ENCODE measurements at regions not wholly inside any gene's neighbourhood (a gene's known extent, or its start where the extent isn't known, plus 50 kb on each side); places are given as distances from the start of the nearest gene placed in this dataset.

GRCh38 chr1:5393603-5394002 is 598.6 kb downstream of the NPHP4 start (continued):
- TF ChIP-seq MTA3 (IDR thresholded peaks at IDR 0.05; ENCODE audit: borderline replicate concordance, low read length), result no peak
- TF ChIP-seq TAF1 (IDR thresholded peaks at IDR 0.05; ENCODE audit: borderline replicate concordance, low read depth, low read length), result no peak
- no peak for TF ChIP-seq HDAC2 (IDR thresholded peaks at IDR 0.05)

- 25% methylated on average over 5 of the region's 5 CpGs for WGBS (ENCODE audit: insufficient coverage, insufficient replicate concordance, low lambda C conversion rate, missing lambda C conversion rate)
- no peak overlapping the region for H2AFZ ChIP-seq (ENCODE audit: control insufficient read depth, low read depth, low read length)
Observed at GRCh38 chr1:5393146-5393545, 599.1 kb downstream of the NPHP4 start.

More at GRCh38 chr1:5393146-5393545, 599.1 kb downstream of the NPHP4 start:
- Histone ChIP-seq H3K36me3 (ENCODE audit: control insufficient read depth in 2 of 2, insufficient read depth in 2 of 2, low read length in 1 of 2) (no peaks in the 10 kb centered on the region), H3K9ac (ENCODE audit: control insufficient read depth, insufficient read depth, low read length) (no peak overlapping the region), H3K4me2 (ENCODE audit: control insufficient read depth, insufficient read depth) (no peak overlapping the region), H4K20me1 (ENCODE audit: control insufficient read depth, insufficient read depth) (no peaks in the 10 kb centered on the region), H3K27me3 (replicated peaks in 1 of 2; ENCODE audit: control insufficient read depth in 2 of 2, insufficient read depth in 2 of 2, low read length in 1 of 2) (no peaks in the 10 kb centered on the region), H3K4me3 (no peak overlapping the region), H3K4me1 (ENCODE audit: control insufficient read depth, insufficient read depth, low read length) (no peaks in the 10 kb centered on the region), H3K27ac (ENCODE audit: control insufficient read depth, insufficient read depth) (no peak overlapping the region), H3K9me3 (replicated peaks; ENCODE audit: control insufficient read depth, insufficient read depth, low read length) (no peaks in the 10 kb centered on the region), H3K79me2 (ENCODE audit: control insufficient read depth, insufficient read depth, low read length) (no peaks in the 10 kb centered on the region)
- SMC1A ChIA-PET (ENCODE audit: uncharacterized antibody, unreplicated experiment), result no interaction called here
- POLR2A ChIA-PET, result no interaction called here
- ATAC-seq (no peak), FAIRE-seq (no peak), DNase-seq (ENCODE audit: low read depth, low spot score) (no peak)
- TF ChIP-seq USF2 (IDR thresholded peaks at IDR 0.05; ENCODE audit: borderline replicate concordance, low read depth, low read length), result no peak
- no peak for TF ChIP-seq E2F8 (IDR thresholded peaks at IDR 0.05; ENCODE audit: low read depth, partially characterized antibody)
- RAD21 ChIA-PET (ENCODE audit: unreplicated experiment), result no interaction called here
- intact Hi-C loops (cut with micrococcal nuclease; ENCODE audit: unreplicated experiment), result no loop called here
- CTCF ChIA-PET, result no interaction called here
- in situ Hi-C loops (cut with MboI), result no loop called here
- no TSS peak for BruUV-seq (replicated peaks)
